ENCODE measurements at regions not wholly inside any gene's neighbourhood (a gene's known extent, or its start where the extent isn't known, plus 50 kb on each side); places are given as distances from the start of the nearest gene placed in this dataset.
A peak's percentile ranks its signal among the peaks of the same experiment; 100 is the strongest.

- peak in 1 of 2 experiments; percentile 15 for DNase-seq (ENCODE audit: low read depth in 2 of 2)
Measured at GRCh38 chr2:6723865-6724604, 141.7 kb downstream of the CMPK2 start.

- DNase-seq (ENCODE audit: low read depth in 2 of 2), result peak in 1 of 2 experiments; percentile 1
Measured at GRCh38 chr2:6724605-6725140, 141.0 kb downstream of the CMPK2 start.

- DNase-seq (ENCODE audit: low read depth in 2 of 2), result no peak
Measured at GRCh38 chr2:6728156-6728555, 137.6 kb downstream of the CMPK2 start.

GRCh38 chr2:6730003-6730402, 135.7 kb downstream of the CMPK2 start:
- DNase-seq (ENCODE audit: low read depth in 2 of 2), result no peak

- DNase-seq (ENCODE audit: low read depth in 2 of 2), result no peak
Measured at GRCh38 chr2:6730649-6731532, 134.8 kb downstream of the CMPK2 start.

GRCh38 chr2:6739547-6739946, 126.2 kb downstream of the CMPK2 start:
- no peak for DNase-seq (ENCODE audit: low read depth in 2 of 2)

GRCh38 chr2:6741229-6741628, 124.5 kb downstream of the CMPK2 start:
- no peak for DNase-seq (ENCODE audit: low read depth in 2 of 2)

- DNase-seq (ENCODE audit: low read depth in 2 of 2), result no peak
Measured at GRCh38 chr2:6744038-6744437, 121.7 kb downstream of the CMPK2 start.

- DNase-seq (ENCODE audit: low read depth in 2 of 2), result no peak
Measured at GRCh38 chr2:6747433-6747832, 118.3 kb downstream of the CMPK2 start.

- DNase-seq (ENCODE audit: low read depth in 2 of 2), result no peak
Measured at GRCh38 chr2:6748406-6749067, 117.2 kb downstream of the CMPK2 start.

- no peak for DNase-seq (ENCODE audit: low read depth in 2 of 2)
Measured at GRCh38 chr2:6749962-6750361, 115.7 kb downstream of the CMPK2 start.

GRCh38 chr2:6750411-6751158, 115.1 kb downstream of the CMPK2 start:
- DNase-seq (ENCODE audit: low read depth in 2 of 2), result no peak

- no peak for DNase-seq (ENCODE audit: low read depth in 2 of 2)
Measured at GRCh38 chr2:6754419-6754818, 111.3 kb downstream of the CMPK2 start.

- no peak for DNase-seq (ENCODE audit: low read depth in 2 of 2)
Measured at GRCh38 chr2:6755456-6755855, 110.3 kb downstream of the CMPK2 start.

- no peak for DNase-seq (ENCODE audit: low read depth in 2 of 2)
Measured at GRCh38 chr2:6757215-6757614, 108.5 kb downstream of the CMPK2 start.

- no peak for DNase-seq (ENCODE audit: low read depth in 2 of 2)
Measured at GRCh38 chr2:6759689-6760088, 106.0 kb downstream of the CMPK2 start.

GRCh38 chr2:6760132-6760531, 105.6 kb downstream of the CMPK2 start:
- no peak for DNase-seq (ENCODE audit: low read depth in 2 of 2)

GRCh38 chr2:6764968-6765723, 100.6 kb downstream of the CMPK2 start:
- DNase-seq (ENCODE audit: low read depth in 2 of 2), result no peak

- DNase-seq (ENCODE audit: low read depth in 2 of 2), result no peak
Measured at GRCh38 chr2:6769346-6769745, 96.4 kb downstream of the CMPK2 start.

- no peak for DNase-seq (ENCODE audit: low read depth in 2 of 2)
Measured at GRCh38 chr2:6770006-6770405, 95.7 kb downstream of the CMPK2 start.
